NCI-H345 treated with DMSO at 0.1 percent for 48 hours (cell line): ENCODE measurements at regions not wholly inside any gene's neighbourhood (a gene's known extent, or its start where the extent isn't known, plus 50 kb on each side); places are given as distances from the start of the nearest gene placed in this dataset.
A peak's percentile ranks its signal among the peaks of the same experiment; 100 is the strongest.
"Not testable (repeated sequence)": the region's sequence is repeated elsewhere in the genome, so short reads cannot be mapped to it uniquely, and the experiment has no call there.

Source experiments
- DNase-seq: peaks from one replicate; lab custom pipeline; 2025; ENCODE audit not compliant: unreplicated experiment; lab: John Stamatoyannopoulos, UW

DNA sequence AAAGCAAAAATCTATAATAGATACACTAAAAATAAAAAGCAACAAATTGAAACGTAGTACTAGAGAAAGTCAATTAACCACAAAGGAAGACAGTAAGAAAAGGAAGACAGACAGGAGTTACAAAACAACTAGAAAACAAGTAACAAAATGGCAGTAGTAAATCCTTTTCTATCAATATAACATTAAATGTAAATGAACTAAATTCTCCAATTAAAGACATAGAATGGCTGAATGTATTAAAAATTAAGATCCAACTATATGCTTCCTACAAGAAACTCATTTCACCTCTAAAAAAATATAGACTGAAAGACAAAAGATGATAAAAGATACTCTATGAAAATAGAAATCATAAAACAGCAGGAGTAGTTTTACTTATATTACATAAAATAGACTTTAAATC lies 79.1 kb downstream of the CTH start:
- no peak for DNase-seq

- no peak for DNase-seq
These were observed 84.3 kb downstream of the CTH start for GRCh38 chr1:70495370-70495769.

GRCh38 chr1:70496181-70496580 lies 85.1 kb downstream of the CTH start:
- DNase-seq, result no peak

DNA sequence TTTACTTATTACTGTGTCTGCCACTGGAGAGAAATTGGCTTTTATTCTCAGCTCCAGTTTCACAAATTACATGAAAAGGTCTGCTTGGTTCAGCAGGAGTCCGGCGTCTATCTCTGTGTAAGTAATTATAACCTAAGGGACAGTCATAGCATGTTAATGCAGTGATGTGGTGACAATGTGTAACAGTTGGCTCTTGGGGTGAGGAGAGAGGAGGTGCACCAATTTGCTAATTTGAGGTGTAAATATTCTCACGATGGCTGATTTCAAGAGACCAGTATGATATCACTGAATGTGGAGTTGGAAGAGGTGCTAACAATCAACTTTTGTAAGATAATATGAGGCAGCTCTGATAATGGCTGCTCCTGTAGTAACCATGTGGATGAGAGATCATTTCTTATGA lies 86.1 kb downstream of the CTH start:
- no peak for DNase-seq

- no peak for DNase-seq
These were observed 87.6 kb downstream of the CTH start for GRCh38 chr1:70498666-70499065.

DNA sequence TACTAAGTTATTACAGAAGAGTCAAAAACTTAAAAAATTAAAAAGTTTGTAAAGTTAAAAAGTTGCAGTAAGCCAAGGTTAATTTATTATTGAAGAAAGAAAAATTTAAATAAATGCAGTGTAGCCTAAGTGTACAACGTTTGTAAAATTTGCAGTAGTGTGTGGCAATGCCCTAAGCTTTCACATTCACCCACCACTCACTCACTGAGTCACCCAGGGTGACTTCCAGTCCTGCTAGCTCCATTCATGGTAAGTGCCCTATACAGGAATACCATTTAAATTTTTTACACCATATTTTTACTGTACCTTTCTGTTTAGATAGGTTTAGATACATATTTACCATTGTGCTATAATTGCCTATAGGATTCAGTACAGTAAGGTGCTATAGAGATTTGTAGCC lies 88.6 kb downstream of the CTH start:
- no peak for DNase-seq

GRCh38 chr1:70503358-70503757 lies 92.3 kb downstream of the CTH start:
- DNase-seq, result no peak

- no peak for DNase-seq
These were observed 93.2 kb downstream of the CTH start for GRCh38 chr1:70504176-70504820.

GRCh38 chr1:70504821-70505193 lies 93.7 kb downstream of the CTH start:
- DNase-seq, result no peak

- not testable (repeated sequence) for DNase-seq
These were observed 96.9 kb downstream of the CTH start for GRCh38 chr1:70507991-70508390.

- peak; percentile 71 for DNase-seq
These were observed 99.2 kb downstream of the CTH start for GRCh38 chr1:70509996-70510876.

DNA sequence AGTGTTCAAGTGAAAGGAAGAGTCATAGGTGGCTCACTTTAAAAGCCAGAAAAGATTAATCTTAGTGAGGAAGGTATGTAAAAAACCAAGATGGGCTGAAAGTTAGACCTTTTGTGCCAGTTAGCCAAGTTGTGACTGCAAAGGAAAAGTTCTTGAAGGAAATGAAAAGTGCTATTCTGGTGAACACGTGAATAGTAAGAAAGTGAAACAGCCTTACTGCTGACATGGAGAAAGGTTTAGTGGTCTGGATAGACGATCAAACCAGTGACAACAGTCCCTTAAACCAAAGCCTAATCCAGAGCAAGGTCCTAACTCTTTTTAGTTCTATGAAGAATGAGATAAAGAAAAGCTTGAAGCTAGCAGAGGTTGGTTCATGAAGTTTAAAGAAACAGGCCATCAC lies 106.4 kb downstream of the CTH start:
- DNase-seq, result no peak

- no peak for DNase-seq
These were observed 107.0 kb downstream of the CTH start for GRCh38 chr1:70518106-70518505.

DNA sequence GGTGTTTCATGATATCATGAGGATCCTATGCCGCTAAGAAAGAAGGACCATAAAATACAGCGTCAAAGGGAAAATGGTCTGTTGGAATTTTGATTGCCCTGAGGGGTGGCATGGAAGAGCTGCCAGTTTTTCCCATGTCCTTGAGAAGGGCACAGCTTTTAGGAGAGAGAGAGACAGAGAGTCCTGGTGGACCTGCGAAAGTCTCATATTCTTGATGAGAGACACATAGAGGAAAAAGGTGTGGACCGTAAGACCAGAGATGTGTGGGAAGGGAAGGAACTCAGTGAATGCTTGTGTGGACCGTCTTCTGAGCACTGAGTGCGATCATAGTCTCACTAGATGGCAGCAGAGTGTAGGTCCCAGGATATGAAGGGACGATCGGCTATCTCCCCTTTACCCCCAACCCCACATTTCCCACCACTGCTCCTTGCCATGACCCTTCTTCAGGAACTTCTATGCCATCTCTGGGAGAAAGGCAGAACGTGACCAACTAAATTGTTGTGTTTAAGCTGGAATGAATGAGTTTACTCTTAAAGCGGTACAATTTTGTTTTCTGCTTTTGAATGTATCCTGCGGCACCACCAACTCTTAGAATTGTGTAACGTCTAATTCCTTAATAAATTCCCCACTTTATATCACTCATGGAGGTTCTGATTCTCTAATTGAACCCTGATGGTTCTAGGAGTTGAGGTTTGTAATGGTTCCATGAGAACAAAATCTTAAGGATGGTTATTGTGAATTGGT lies 117.7 kb downstream of the CTH start:
- DNase-seq, result peak; percentile 24

DNA sequence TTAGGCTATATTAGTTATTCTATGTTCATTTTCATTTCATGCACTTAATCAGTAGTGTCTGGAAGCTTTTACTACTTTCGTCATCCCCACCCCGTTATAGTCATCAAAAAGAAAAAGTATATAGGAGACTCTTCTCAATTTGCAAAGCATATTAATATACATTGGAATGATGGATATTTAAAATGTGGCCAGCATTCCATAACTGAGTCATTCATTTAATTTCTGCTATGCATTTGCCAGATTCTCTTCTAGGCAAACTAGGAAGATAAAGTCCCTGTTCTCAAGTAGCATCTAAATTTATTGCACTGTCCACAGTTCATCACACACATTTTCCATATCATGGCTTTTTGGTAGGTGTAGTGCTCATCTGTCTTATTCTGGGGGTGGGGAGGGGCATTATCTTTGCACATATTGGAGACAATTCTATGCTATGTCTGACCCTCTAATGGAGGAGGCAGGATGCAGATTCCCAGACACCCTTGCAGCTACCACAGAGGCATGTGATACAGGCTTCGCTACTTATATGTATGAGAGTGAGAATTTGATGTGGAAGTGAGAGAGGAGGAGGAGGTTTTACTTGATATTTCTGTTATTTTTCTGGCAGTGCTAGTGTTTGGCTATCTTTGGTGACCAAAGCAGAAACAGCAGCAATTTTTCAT lies 125.8 kb downstream of the CTH start:
- DNase-seq, result no peak

- no peak for DNase-seq
These were observed 126.7 kb downstream of the CTH start for GRCh38 chr1:70537788-70538187.

GRCh38 chr1:70542030-70542429 lies 131.0 kb downstream of the CTH start:
- no peak for DNase-seq

DNA sequence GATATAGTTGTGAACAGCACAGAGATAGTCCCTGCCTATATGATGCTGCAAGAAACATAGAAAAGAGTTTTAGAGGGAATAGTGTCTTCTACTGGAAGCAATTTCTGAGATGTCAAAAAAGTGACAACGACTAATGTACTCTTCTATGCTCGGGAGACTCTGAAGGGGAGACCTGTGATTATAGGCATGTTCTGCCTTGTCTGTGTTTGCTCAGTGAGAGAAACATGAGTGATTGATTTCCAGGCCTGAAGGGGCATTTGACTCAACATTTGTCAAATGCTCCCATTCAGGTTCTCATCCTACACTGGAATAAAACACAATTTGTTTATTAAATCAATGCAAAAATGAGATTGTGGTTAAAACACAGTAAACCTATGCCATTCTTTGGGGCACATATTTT lies 131.8 kb downstream of the CTH start:
- DNase-seq, result peak; percentile 23

GRCh38 chr1:70546726-70547125 lies 135.7 kb downstream of the CTH start:
- DNase-seq, result no peak

GRCh38 chr1:70552662-70553566 lies 141.8 kb downstream of the CTH start:
- DNase-seq, result no peak
